ENCODE measurements at regions not wholly inside any gene's neighbourhood (a gene's known extent, or its start where the extent isn't known, plus 50 kb on each side); places are given as distances from the start of the nearest gene placed in this dataset.

- no peak for TF ChIP-seq CTCF (IDR thresholded peaks at IDR 0.05)
- no peak for TF ChIP-seq POLR2A (IDR thresholded peaks at IDR 0.05)
Observed at GRCh38 chr12:126994599-126994998, 1272.4 kb upstream of the TMEM132C start.

Data from heart left ventricle (tissue), 13 donors.